ENCODE measurements at regions not wholly inside any gene's neighbourhood (a gene's known extent, or its start where the extent isn't known, plus 50 kb on each side); places are given as distances from the start of the nearest gene placed in this dataset.
"Not testable (repeated sequence)": the region's sequence is repeated elsewhere in the genome, so short reads cannot be mapped to it uniquely, and the experiment has no call there.

GRCh38 chr3:18693588-18694329 is 268.6 kb upstream of the SATB1 start:
- not testable (repeated sequence) for H3K4me3 Mint-ChIP-seq; H3K27ac Mint-ChIP-seq; H3K27me3 Mint-ChIP-seq (ENCODE audit: low read depth); H3K36me3 Mint-ChIP-seq (ENCODE audit: low read depth); H3K4me1 Mint-ChIP-seq (ENCODE audit: low read depth); DNase-seq (ENCODE audit: low spot score)
- peaks cover 17% of the 10 kb centered on the region for H3K9me3 Mint-ChIP-seq

GRCh38 chr3:18687286-18687685 is 262.1 kb upstream of the SATB1 start:
- H3K4me3 Mint-ChIP-seq, result no peak overlapping the region
- H3K36me3 Mint-ChIP-seq (ENCODE audit: low read depth), result peaks cover 27% of the 10 kb centered on the region

GRCh38 chr3:18683900-18684299 is 258.8 kb upstream of the SATB1 start:
- peaks cover 7% of the 10 kb centered on the region for H3K9me3 Mint-ChIP-seq
- no peak overlapping the region for H3K27ac Mint-ChIP-seq
- DNase-seq (ENCODE audit: low spot score), result no peak
- H3K4me1 Mint-ChIP-seq (ENCODE audit: low read depth), result peaks cover 47% of the 10 kb centered on the region
- no peaks in the 10 kb centered on the region for H3K27me3 Mint-ChIP-seq (ENCODE audit: low read depth)
- H3K4me3 Mint-ChIP-seq, result no peak overlapping the region
- H3K36me3 Mint-ChIP-seq (ENCODE audit: low read depth), result peaks cover 27% of the 10 kb centered on the region

More at GRCh38 chr3:18687286-18687685, 262.1 kb upstream of the SATB1 start:
- peaks cover 22% of the 10 kb centered on the region for H3K4me1 Mint-ChIP-seq (ENCODE audit: low read depth)
- no peak overlapping the region for H3K27ac Mint-ChIP-seq
- H3K9me3 Mint-ChIP-seq, result peaks cover 10% of the 10 kb centered on the region
- no peak for DNase-seq (ENCODE audit: low spot score)
- H3K27me3 Mint-ChIP-seq (ENCODE audit: low read depth), result no peaks in the 10 kb centered on the region

- peaks cover 27% of the 10 kb centered on the region for H3K36me3 Mint-ChIP-seq (ENCODE audit: low read depth)
- H3K4me3 Mint-ChIP-seq, result peak overlapping the region; percentile 62
- H3K9me3 Mint-ChIP-seq, result peaks cover 7% of the 10 kb centered on the region
- peak overlapping the region; percentile 52 for H3K27ac Mint-ChIP-seq
- no peak for DNase-seq (ENCODE audit: low spot score)
- H3K27me3 Mint-ChIP-seq (ENCODE audit: low read depth), result no peaks in the 10 kb centered on the region
- peaks cover 64% of the 10 kb centered on the region for H3K4me1 Mint-ChIP-seq (ENCODE audit: low read depth)
These were observed 256.7 kb upstream of the SATB1 start for GRCh38 chr3:18681818-18682345.

GRCh38 chr3:18680758-18681157 is 255.6 kb upstream of the SATB1 start:
- peaks cover 67% of the 10 kb centered on the region for H3K4me1 Mint-ChIP-seq (ENCODE audit: low read depth)
- no peak for DNase-seq (ENCODE audit: low spot score)
- H3K9me3 Mint-ChIP-seq, result peaks cover 7% of the 10 kb centered on the region
- H3K27ac Mint-ChIP-seq, result peak overlapping the region; percentile 60
- H3K36me3 Mint-ChIP-seq (ENCODE audit: low read depth), result peaks cover 25% of the 10 kb centered on the region
- peak overlapping the region; percentile 13 for H3K4me3 Mint-ChIP-seq
- no peaks in the 10 kb centered on the region for H3K27me3 Mint-ChIP-seq (ENCODE audit: low read depth)

GRCh38 chr3:18679238-18679637 is 254.1 kb upstream of the SATB1 start:
- Mint-ChIP-seq H3K27ac (peak overlapping the region; percentile 86), H3K4me1 (ENCODE audit: low read depth) (peaks cover 75% of the 10 kb centered on the region), H3K36me3 (ENCODE audit: low read depth) (peaks cover 18% of the 10 kb centered on the region), H3K27me3 (ENCODE audit: low read depth) (no peaks in the 10 kb centered on the region), H3K4me3 (peak overlapping the region; percentile 61), H3K9me3 (peaks cover 7% of the 10 kb centered on the region)
- DNase-seq (ENCODE audit: low spot score), result peak; percentile 72

- Mint-ChIP-seq H3K9me3 (no peaks in the 10 kb centered on the region), H3K27ac (peak overlapping the region; percentile 43), H3K4me3 (no peak overlapping the region)
These were observed 250.1 kb upstream of the SATB1 start for GRCh38 chr3:18675197-18675596.

GRCh38 chr3:18672561-18672960 is 247.4 kb upstream of the SATB1 start:
- Mint-ChIP-seq H3K4me3 (peak overlapping the region; percentile 62), H3K27ac (peak overlapping the region; percentile 52), H3K9me3 (no peaks in the 10 kb centered on the region), H3K27me3 (ENCODE audit: low read depth) (no peaks in the 10 kb centered on the region), H3K4me1 (ENCODE audit: low read depth) (peaks cover 62% of the 10 kb centered on the region), H3K36me3 (ENCODE audit: low read depth) (peaks cover 1% of the 10 kb centered on the region)
- no peak for DNase-seq (ENCODE audit: low spot score)

More at GRCh38 chr3:18675197-18675596, 250.1 kb upstream of the SATB1 start:
- no peak for DNase-seq (ENCODE audit: low spot score)
- Mint-ChIP-seq H3K27me3 (ENCODE audit: low read depth) (no peaks in the 10 kb centered on the region), H3K36me3 (ENCODE audit: low read depth) (peaks cover 4% of the 10 kb centered on the region), H3K4me1 (ENCODE audit: low read depth) (peaks cover 66% of the 10 kb centered on the region)

GRCh38 chr3:18670759-18671158 is 245.6 kb upstream of the SATB1 start:
- peak overlapping the region; percentile 12 for H3K4me3 Mint-ChIP-seq
- peak overlapping the region; percentile 71 for H3K27ac Mint-ChIP-seq
- no peaks in the 10 kb centered on the region for H3K27me3 Mint-ChIP-seq (ENCODE audit: low read depth)
- H3K36me3 Mint-ChIP-seq (ENCODE audit: low read depth), result no peaks in the 10 kb centered on the region
- H3K9me3 Mint-ChIP-seq, result no peaks in the 10 kb centered on the region
- DNase-seq (ENCODE audit: low spot score), result no peak
- H3K4me1 Mint-ChIP-seq (ENCODE audit: low read depth), result peaks cover 53% of the 10 kb centered on the region

- peak; percentile 61 for DNase-seq (ENCODE audit: low spot score)
- peak overlapping the region; percentile 60 for H3K27ac Mint-ChIP-seq
- no peaks in the 10 kb centered on the region for H3K9me3 Mint-ChIP-seq
- no peaks in the 10 kb centered on the region for H3K27me3 Mint-ChIP-seq (ENCODE audit: low read depth)
- peaks cover 47% of the 10 kb centered on the region for H3K4me1 Mint-ChIP-seq (ENCODE audit: low read depth)
- H3K4me3 Mint-ChIP-seq, result no peak overlapping the region
- H3K36me3 Mint-ChIP-seq (ENCODE audit: low read depth), result no peaks in the 10 kb centered on the region
These were observed 244.2 kb upstream of the SATB1 start for GRCh38 chr3:18669374-18669773.

- Mint-ChIP-seq H3K36me3 (ENCODE audit: low read depth) (peaks cover 2% of the 10 kb centered on the region), H3K4me3 (no peak overlapping the region), H3K9me3 (no peaks in the 10 kb centered on the region), H3K27ac (no peak overlapping the region), H3K4me1 (ENCODE audit: low read depth) (peaks cover 43% of the 10 kb centered on the region), H3K27me3 (ENCODE audit: low read depth) (no peaks in the 10 kb centered on the region)
- no peak for DNase-seq (ENCODE audit: low spot score)
These were observed 242.4 kb upstream of the SATB1 start for GRCh38 chr3:18667552-18667951.

GRCh38 chr3:18666655-18667054 is 241.5 kb upstream of the SATB1 start:
- peaks cover 43% of the 10 kb centered on the region for H3K4me1 Mint-ChIP-seq (ENCODE audit: low read depth)
- H3K36me3 Mint-ChIP-seq (ENCODE audit: low read depth), result peaks cover 5% of the 10 kb centered on the region
- no peak overlapping the region for H3K4me3 Mint-ChIP-seq
- H3K9me3 Mint-ChIP-seq, result peaks cover 4% of the 10 kb centered on the region
- DNase-seq (ENCODE audit: low spot score), result no peak
- H3K27me3 Mint-ChIP-seq (ENCODE audit: low read depth), result no peaks in the 10 kb centered on the region
- H3K27ac Mint-ChIP-seq, result no peak overlapping the region

- H3K4me3 Mint-ChIP-seq, result no peak overlapping the region
- no peak for DNase-seq (ENCODE audit: low spot score)
- peaks cover 13% of the 10 kb centered on the region for H3K36me3 Mint-ChIP-seq (ENCODE audit: low read depth)
- H3K27ac Mint-ChIP-seq, result no peak overlapping the region
- peaks cover 13% of the 10 kb centered on the region for H3K9me3 Mint-ChIP-seq
- no peaks in the 10 kb centered on the region for H3K27me3 Mint-ChIP-seq (ENCODE audit: low read depth)
- peaks cover 60% of the 10 kb centered on the region for H3K4me1 Mint-ChIP-seq (ENCODE audit: low read depth)
These were observed 234.9 kb upstream of the SATB1 start for GRCh38 chr3:18660059-18660458.

- Mint-ChIP-seq H3K27ac (peak overlapping the region; percentile 64), H3K4me3 (peak overlapping the region; percentile 59), H3K27me3 (ENCODE audit: low read depth) (no peaks in the 10 kb centered on the region), H3K4me1 (ENCODE audit: low read depth) (peaks cover 65% of the 10 kb centered on the region), H3K36me3 (ENCODE audit: low read depth) (peaks cover 13% of the 10 kb centered on the region), H3K9me3 (peaks cover 13% of the 10 kb centered on the region)
- DNase-seq (ENCODE audit: low spot score), result peak; percentile 44
These were observed 233.0 kb upstream of the SATB1 start for GRCh38 chr3:18657858-18658820.

All from T-helper 2 cell treated with Interferon-gamma antibody and Interleukin-4, amounts not matched to agents 5 μg/mL and 100 μg/mL, for 36 hours (primary cell).